Neural cell (in vitro differentiated cells): ENCODE measurements at regions not wholly inside any gene's neighbourhood (a gene's known extent, or its start where the extent isn't known, plus 50 kb on each side); places are given as distances from the start of the nearest gene placed in this dataset.

ENCODE experiments used
- H2AFZ ChIP-seq: fragments of 200-600, 300-800 bp; sonication (generic), shearing (Covaris generic); 2 replicates; pipeline ENCODE4 v1.6.0; 2014; ENCODE audit warnings: low read depth, mild to moderate bottlenecking, antibody characterized with exemption, low read length, moderate library complexity
- H3F3A ChIP-seq: fragments of 200-600 bp; shearing (Covaris generic); 2 replicates; pipeline ENCODE4 v1.6.1; 2016; ENCODE audit warnings: mild to moderate bottlenecking, moderate library complexity, mixed read lengths, antibody characterized with exemption, low read length; ENCODE audit not compliant: insufficient read depth, poor library complexity, severe bottlenecking
- H3K27ac ChIP-seq: fragments of 200-600, 300-800 bp; sonication (generic), shearing (Covaris generic); 2 replicates; pipeline ENCODE4 v1.5.1; 2014; ENCODE audit warnings: mild to moderate bottlenecking, low read length, moderate library complexity
- H3K27me3 ChIP-seq: fragments of 300-800, 200-600 bp; sonication (generic), shearing (Covaris generic); 2 replicates; pipeline ENCODE4 v1.6.0; 2014; ENCODE audit warnings: mild to moderate bottlenecking, low read depth, low read length, moderate library complexity; ENCODE audit not compliant: insufficient read depth
- H3K36me3 ChIP-seq: fragments of 300-800, 200-600 bp; sonication (generic), shearing (Covaris generic); 2 replicates; pipeline ENCODE4 v1.5.1; 2014; ENCODE audit warnings: mild to moderate bottlenecking, antibody characterized with exemption, low read length, moderate library complexity; ENCODE audit not compliant: insufficient read depth
- H3K4me2 ChIP-seq: fragments of 300-800, 200-600 bp; sonication (generic), shearing (Covaris generic); 2 replicates; pipeline ENCODE4 v1.6.0; 2014; ENCODE audit warnings: mild to moderate bottlenecking, low read length
- H3K4me3 ChIP-seq: fragments of 300-800, 200-600 bp; sonication (generic), shearing (Covaris generic); 2 replicates; pipeline ENCODE4 v1.5.1; 2014; ENCODE audit warnings: mild to moderate bottlenecking, low read length, moderate library complexity
- H3K79me2 ChIP-seq: fragments of 200-600 bp; shearing (Covaris generic); replicated peaks from 2 replicates; pipeline ENCODE4 v1.6.0; 2014; ENCODE audit warnings: mild to moderate bottlenecking, low read length, moderate library complexity; ENCODE audit not compliant: insufficient read depth
- H3K9ac ChIP-seq: fragments of 300-800, 200-600 bp; sonication (generic), shearing (Covaris generic); 2 replicates; pipeline ENCODE4 v1.6.1; 2016; ENCODE audit warnings: mild to moderate bottlenecking, low read length, mixed read lengths
- H3K9me2 ChIP-seq: fragments of 200-600 bp; shearing (Covaris generic); 2 replicates; pipeline ENCODE4 v1.6.1; 2016; ENCODE audit warnings: mild to moderate bottlenecking, low read length, mixed read lengths; ENCODE audit not compliant: insufficient read depth
- H3K9me3 ChIP-seq: fragments of 200-600, 300-800 bp; sonication (generic), shearing (Covaris generic); 2 replicates; pipeline ENCODE4 v1.6.1; 2016; ENCODE audit warnings: mild to moderate bottlenecking, mixed run types, low read length, moderate library complexity, mixed read lengths
- H4K20me1 ChIP-seq: fragments of 200-600 bp; shearing (Covaris generic); 2 replicates; pipeline ENCODE4 v1.6.1; 2016; ENCODE audit warnings: mild to moderate bottlenecking, mixed run types; ENCODE audit not compliant: insufficient read depth
- EP300 ChIP-seq: fragments of 450-650 bp; conservative IDR thresholded peaks from 2 replicates; pipeline ENCODE4 v1.6.1; 2014; ENCODE audit warnings: antibody characterized with exemption, mild to moderate bottlenecking, moderate library complexity; ENCODE audit not compliant: poor library complexity, severe bottlenecking
- EZH2 ChIP-seq: fragments of 200-600, 300-800 bp; shearing (Covaris generic), sonication (generic); IDR thresholded peaks from 2 replicates; pipeline ENCODE4 v1.6.1; 2014; ENCODE audit warnings: antibody characterized with exemption, low read length, borderline replicate concordance, mild to moderate bottlenecking; ENCODE audit not compliant: insufficient read depth, poor library complexity, severe bottlenecking
- MXI1 ChIP-seq: fragments of 450-650 bp; conservative IDR thresholded peaks from 2 replicates; pipeline ENCODE4 v1.6.1; 2014; ENCODE audit warnings: antibody characterized with exemption, mild to moderate bottlenecking; ENCODE audit not compliant: poor library complexity, severe bottlenecking
- POLR2AphosphoS5 ChIP-seq: IDR thresholded peaks from 2 replicates; pipeline ENCODE4 v1.6.1; 2012
- RAD21 ChIP-seq: fragments of 450-650 bp; conservative IDR thresholded peaks from 2 replicates; pipeline ENCODE4 v1.6.1; 2014; ENCODE audit warnings: antibody characterized with exemption, mild to moderate bottlenecking, moderate library complexity
- SMC3 ChIP-seq: fragments of 450-650 bp; conservative IDR thresholded peaks from 2 replicates; pipeline ENCODE4 v1.6.1; 2014; ENCODE audit warnings: antibody characterized with exemption, mild to moderate bottlenecking, moderate library complexity; ENCODE audit not compliant: poor library complexity
- TAF1 ChIP-seq: IDR thresholded peaks from 2 replicates; pipeline ENCODE4 v1.6.1; 2012; ENCODE audit warnings: low read depth
- TF ChIP-seq, protein P1 (sequence below): fragments of 450-650 bp; IDR thresholded peaks from 2 replicates; pipeline ENCODE4 v1.5.1; 2014; ENCODE audit warnings: antibody characterized with exemption, mild to moderate bottlenecking, moderate library complexity; ENCODE audit not compliant: poor library complexity, severe bottlenecking
- TF ChIP-seq, protein P2 (sequence below): IDR thresholded peaks from 2 replicates; pipeline ENCODE4 v1.6.1; 2012; ENCODE audit warnings: borderline replicate concordance

DNA sequence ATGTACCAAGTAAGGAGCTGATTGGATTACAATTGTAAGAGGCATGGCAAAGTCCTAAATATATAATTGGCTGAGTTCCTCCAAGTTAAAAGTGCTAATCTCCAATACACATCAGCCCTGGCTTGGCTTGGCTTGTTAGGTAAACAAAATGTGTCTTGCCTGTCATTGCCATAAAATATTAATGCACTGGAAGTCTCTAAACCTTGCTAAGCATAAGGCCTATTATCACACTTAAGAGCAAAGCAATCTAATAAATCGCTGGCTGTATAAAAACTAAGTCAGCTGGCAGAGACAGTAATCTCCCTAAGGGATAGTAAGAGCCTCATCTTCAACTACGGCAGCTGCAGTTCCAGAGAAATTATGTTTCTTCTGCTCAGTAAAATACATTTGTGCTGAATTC, 418.6 kb upstream of the GRAMD2B start:
- TF ChIP-seq, protein P1, sequence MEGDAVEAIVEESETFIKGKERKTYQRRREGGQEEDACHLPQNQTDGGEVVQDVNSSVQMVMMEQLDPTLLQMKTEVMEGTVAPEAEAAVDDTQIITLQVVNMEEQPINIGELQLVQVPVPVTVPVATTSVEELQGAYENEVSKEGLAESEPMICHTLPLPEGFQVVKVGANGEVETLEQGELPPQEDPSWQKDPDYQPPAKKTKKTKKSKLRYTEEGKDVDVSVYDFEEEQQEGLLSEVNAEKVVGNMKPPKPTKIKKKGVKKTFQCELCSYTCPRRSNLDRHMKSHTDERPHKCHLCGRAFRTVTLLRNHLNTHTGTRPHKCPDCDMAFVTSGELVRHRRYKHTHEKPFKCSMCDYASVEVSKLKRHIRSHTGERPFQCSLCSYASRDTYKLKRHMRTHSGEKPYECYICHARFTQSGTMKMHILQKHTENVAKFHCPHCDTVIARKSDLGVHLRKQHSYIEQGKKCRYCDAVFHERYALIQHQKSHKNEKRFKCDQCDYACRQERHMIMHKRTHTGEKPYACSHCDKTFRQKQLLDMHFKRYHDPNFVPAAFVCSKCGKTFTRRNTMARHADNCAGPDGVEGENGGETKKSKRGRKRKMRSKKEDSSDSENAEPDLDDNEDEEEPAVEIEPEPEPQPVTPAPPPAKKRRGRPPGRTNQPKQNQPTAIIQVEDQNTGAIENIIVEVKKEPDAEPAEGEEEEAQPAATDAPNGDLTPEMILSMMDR, result no peak
- TF ChIP-seq TAF1, result no peak
- TF ChIP-seq EP300, result peak; percentile 70
- TF ChIP-seq EZH2, result no peak
- TF ChIP-seq, protein P2, sequence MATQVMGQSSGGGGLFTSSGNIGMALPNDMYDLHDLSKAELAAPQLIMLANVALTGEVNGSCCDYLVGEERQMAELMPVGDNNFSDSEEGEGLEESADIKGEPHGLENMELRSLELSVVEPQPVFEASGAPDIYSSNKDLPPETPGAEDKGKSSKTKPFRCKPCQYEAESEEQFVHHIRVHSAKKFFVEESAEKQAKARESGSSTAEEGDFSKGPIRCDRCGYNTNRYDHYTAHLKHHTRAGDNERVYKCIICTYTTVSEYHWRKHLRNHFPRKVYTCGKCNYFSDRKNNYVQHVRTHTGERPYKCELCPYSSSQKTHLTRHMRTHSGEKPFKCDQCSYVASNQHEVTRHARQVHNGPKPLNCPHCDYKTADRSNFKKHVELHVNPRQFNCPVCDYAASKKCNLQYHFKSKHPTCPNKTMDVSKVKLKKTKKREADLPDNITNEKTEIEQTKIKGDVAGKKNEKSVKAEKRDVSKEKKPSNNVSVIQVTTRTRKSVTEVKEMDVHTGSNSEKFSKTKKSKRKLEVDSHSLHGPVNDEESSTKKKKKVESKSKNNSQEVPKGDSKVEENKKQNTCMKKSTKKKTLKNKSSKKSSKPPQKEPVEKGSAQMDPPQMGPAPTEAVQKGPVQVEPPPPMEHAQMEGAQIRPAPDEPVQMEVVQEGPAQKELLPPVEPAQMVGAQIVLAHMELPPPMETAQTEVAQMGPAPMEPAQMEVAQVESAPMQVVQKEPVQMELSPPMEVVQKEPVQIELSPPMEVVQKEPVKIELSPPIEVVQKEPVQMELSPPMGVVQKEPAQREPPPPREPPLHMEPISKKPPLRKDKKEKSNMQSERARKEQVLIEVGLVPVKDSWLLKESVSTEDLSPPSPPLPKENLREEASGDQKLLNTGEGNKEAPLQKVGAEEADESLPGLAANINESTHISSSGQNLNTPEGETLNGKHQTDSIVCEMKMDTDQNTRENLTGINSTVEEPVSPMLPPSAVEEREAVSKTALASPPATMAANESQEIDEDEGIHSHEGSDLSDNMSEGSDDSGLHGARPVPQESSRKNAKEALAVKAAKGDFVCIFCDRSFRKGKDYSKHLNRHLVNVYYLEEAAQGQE, result peak; percentile 34
- peak; percentile 61 for TF ChIP-seq POLR2AphosphoS5
- TF ChIP-seq MXI1, result no peak
- no peak for TF ChIP-seq SMC3
- TF ChIP-seq RAD21, result peak; percentile 15
- H3K79me2 ChIP-seq, result no peaks in the 10 kb centered on the region
- no peaks in the 10 kb centered on the region for H3K36me3 ChIP-seq
- H3F3A ChIP-seq, result no peaks in the 10 kb centered on the region
- H3K9me3 ChIP-seq, result no peaks in the 10 kb centered on the region
- H3K4me3 ChIP-seq, result peak overlapping the region; percentile 3
- H2AFZ ChIP-seq, result no peak overlapping the region
- H3K9me2 ChIP-seq, result no peaks in the 10 kb centered on the region
- H3K27me3 ChIP-seq, result no peaks in the 10 kb centered on the region
- H3K9ac ChIP-seq, result no peak overlapping the region
- no peaks in the 10 kb centered on the region for H4K20me1 ChIP-seq
- H3K4me2 ChIP-seq, result peak overlapping the region; percentile 5
- peak overlapping the region; percentile 65 for H3K27ac ChIP-seq

DNA sequence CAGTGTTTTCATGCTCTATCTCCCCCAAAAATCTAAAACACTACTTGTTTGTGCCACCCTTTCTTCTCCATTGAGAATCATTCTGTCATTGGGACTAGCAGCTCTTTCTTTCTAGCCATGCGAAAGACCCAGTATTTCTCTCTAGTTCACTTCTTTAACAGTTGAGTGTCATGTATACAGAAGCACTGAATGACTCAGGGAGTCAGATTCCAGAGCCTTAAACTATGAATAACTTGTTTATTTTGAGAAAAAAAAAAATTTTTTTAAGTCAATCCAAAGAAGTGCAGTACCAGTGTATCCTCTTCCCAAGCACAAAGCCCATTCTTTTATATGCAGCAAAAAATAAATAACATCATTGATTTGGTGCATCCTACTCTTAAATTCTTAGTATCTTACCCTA, 415.4 kb upstream of the GRAMD2B start:
- H2AFZ ChIP-seq, result no peak overlapping the region
- H3K9ac ChIP-seq, result no peak overlapping the region
- no peaks in the 10 kb centered on the region for H4K20me1 ChIP-seq
- H3K36me3 ChIP-seq, result no peaks in the 10 kb centered on the region
- TF ChIP-seq SMC3 (no peak), TAF1 (no peak), EP300 (no peak), EZH2 (no peak), RAD21 (no peak), MXI1 (no peak), POLR2AphosphoS5 (no peak)
- TF ChIP-seq, protein P1, result no peak
- TF ChIP-seq, protein P2, result no peak
- no peaks in the 10 kb centered on the region for H3K9me2 ChIP-seq
- no peaks in the 10 kb centered on the region for H3K9me3 ChIP-seq
- H3K27ac ChIP-seq, result no peak overlapping the region
- no peak overlapping the region for H3K4me3 ChIP-seq
- no peaks in the 10 kb centered on the region for H3K27me3 ChIP-seq
- no peaks in the 10 kb centered on the region for H3K79me2 ChIP-seq
- no peaks in the 10 kb centered on the region for H3F3A ChIP-seq
- H3K4me2 ChIP-seq, result no peak overlapping the region
